B cell (primary cell): ENCODE measurements at regions not wholly inside any gene's neighbourhood (a gene's known extent, or its start where the extent isn't known, plus 50 kb on each side); places are given as distances from the start of the nearest gene placed in this dataset.

Source experiments
- CTCF ChIP-seq: fragments of 200-600 bp; IDR thresholded peaks from one replicate; pipeline ENCODE4 v1.8.0; 2022; ENCODE audit warnings: antibody characterized with exemption, mild to moderate bottlenecking
- EZH2 ChIP-seq: IDR thresholded peaks from 2 replicates; pipeline ENCODE4 v1.6.1; 2012; ENCODE audit warnings: borderline replicate concordance, low read depth, mild to moderate bottlenecking, moderate library complexity, low read length; ENCODE audit not compliant: insufficient read depth, poor library complexity, severe bottlenecking

- TF ChIP-seq CTCF, result no peak
- no peak for TF ChIP-seq EZH2
Observed at GRCh38 chr3:68666429-68667136, 265.8 kb downstream of the TAFA4 start.
